DOHH2 (cell line): ENCODE measurements at regions not wholly inside any gene's neighbourhood (a gene's known extent, or its start where the extent isn't known, plus 50 kb on each side); places are given as distances from the start of the nearest gene placed in this dataset.

ENCODE experiments used
- H3F3A ChIP-seq: fragments of 200-600 bp; sonication (generic), shearing (Covaris generic); 2 replicates; pipeline ENCODE4 v1.6.0; 2016; ENCODE audit warnings: antibody characterized with exemption, mild to moderate bottlenecking; ENCODE audit not compliant: control insufficient read depth, insufficient read depth
- H3K27ac ChIP-seq: fragments of 200-600 bp; sonication (generic); 2 replicates; pipeline ENCODE4 v1.5.1; 2014; ENCODE audit warnings: low read depth, mild to moderate bottlenecking, low read length, moderate library complexity
- H3K27me3 ChIP-seq: fragments of 200-600 bp; sonication (generic); 2 replicates; pipeline ENCODE4 v1.6.1; 2014; ENCODE audit warnings: mild to moderate bottlenecking, low read length, mixed read lengths; ENCODE audit not compliant: control insufficient read depth
- H3K36me3 ChIP-seq: fragments of 200-600 bp; sonication (generic); 2 replicates; pipeline ENCODE4 v1.6.1; 2014; ENCODE audit warnings: mild to moderate bottlenecking, low read length, moderate library complexity, mixed read lengths; ENCODE audit not compliant: control insufficient read depth
- H3K4me1 ChIP-seq: fragments of 200-600 bp; sonication (generic); 2 replicates; pipeline ENCODE4 v1.6.1; 2014; ENCODE audit warnings: mild to moderate bottlenecking, low read length, mixed read lengths; ENCODE audit not compliant: control insufficient read depth
- H3K4me2 ChIP-seq: fragments of 200-600 bp; sonication (generic); 2 replicates; pipeline ENCODE4 v1.6.0; 2014; ENCODE audit warnings: mild to moderate bottlenecking, low read length, moderate library complexity
- H3K4me3 ChIP-seq: fragments of 200-600 bp; sonication (generic); 2 replicates; pipeline ENCODE4 v1.5.1; 2014; ENCODE audit warnings: mild to moderate bottlenecking, low read length, mixed read lengths
- H3K79me2 ChIP-seq: fragments of 200-600 bp; sonication (generic); 2 replicates; pipeline ENCODE4 v1.6.1; 2014; ENCODE audit warnings: mild to moderate bottlenecking, low read length, mixed read lengths; ENCODE audit not compliant: control insufficient read depth
- H3K9me2 ChIP-seq: fragments of 200-600 bp; sonication (generic); replicated peaks from 2 replicates; pipeline ENCODE4 v1.6.1; 2014; ENCODE audit warnings: mild to moderate bottlenecking, low read length, mixed read lengths; ENCODE audit not compliant: control insufficient read depth
- H3K9me3 ChIP-seq: fragments of 200-600 bp; sonication (generic); 2 replicates; pipeline ENCODE4 v1.6.1; 2014; ENCODE audit warnings: antibody characterized with exemption, low read length, mixed read lengths; ENCODE audit not compliant: control insufficient read depth, insufficient read depth
- H4K20me1 ChIP-seq: fragments of 200-600 bp; sonication (generic); 2 replicates; pipeline ENCODE4 v1.6.0; 2014; ENCODE audit warnings: low read depth, mild to moderate bottlenecking, antibody characterized with exemption, low read length, moderate library complexity; ENCODE audit not compliant: control insufficient read depth, insufficient read depth
- EZH2phosphoT487 ChIP-seq: fragments of 200-600 bp; sonication (generic); IDR thresholded peaks from 2 replicates; pipeline ENCODE4 v1.6.1; 2017; ENCODE audit warnings: borderline replicate concordance, mild to moderate bottlenecking, antibody characterized with exemption, low read length, moderate library complexity, mixed read lengths
- TF ChIP-seq, protein P1 (sequence below): fragments of 200-600 bp; sonication (generic); IDR thresholded peaks from one replicate; pipeline ENCODE4 v1.5.1; 2014; ENCODE audit warnings: antibody characterized with exemption, mild to moderate bottlenecking, low read depth, low read length; ENCODE audit not compliant: poor library complexity, severe bottlenecking

DNA sequence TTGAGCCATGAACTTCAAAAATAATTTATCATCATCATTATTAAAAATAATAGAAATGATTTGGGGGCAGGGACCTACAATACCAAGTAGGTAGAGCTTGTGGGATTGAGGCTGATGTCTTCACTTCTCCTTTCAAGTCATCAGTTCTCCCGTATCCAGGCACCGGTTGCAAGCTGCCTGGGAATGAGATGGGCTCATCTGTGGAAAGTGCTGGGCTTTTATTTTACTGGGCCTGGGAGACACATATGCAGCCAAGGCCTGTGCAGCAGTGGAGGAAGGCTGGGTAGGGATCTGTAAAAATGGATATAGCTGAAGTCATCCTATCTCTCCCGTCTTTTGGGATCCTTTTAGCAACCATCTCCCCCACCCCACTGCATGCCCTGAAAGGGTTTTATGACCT, 284.1 kb upstream of the CLINT1 start:
- no peak overlapping the region for H3K27ac ChIP-seq
- H3K4me1 ChIP-seq: no peaks in the 10 kb centered on the region
- H4K20me1 ChIP-seq: no peaks in the 10 kb centered on the region
- H3K9me3 ChIP-seq: no peaks in the 10 kb centered on the region
- TF ChIP-seq EZH2phosphoT487: no peak
- TF ChIP-seq, protein P1, sequence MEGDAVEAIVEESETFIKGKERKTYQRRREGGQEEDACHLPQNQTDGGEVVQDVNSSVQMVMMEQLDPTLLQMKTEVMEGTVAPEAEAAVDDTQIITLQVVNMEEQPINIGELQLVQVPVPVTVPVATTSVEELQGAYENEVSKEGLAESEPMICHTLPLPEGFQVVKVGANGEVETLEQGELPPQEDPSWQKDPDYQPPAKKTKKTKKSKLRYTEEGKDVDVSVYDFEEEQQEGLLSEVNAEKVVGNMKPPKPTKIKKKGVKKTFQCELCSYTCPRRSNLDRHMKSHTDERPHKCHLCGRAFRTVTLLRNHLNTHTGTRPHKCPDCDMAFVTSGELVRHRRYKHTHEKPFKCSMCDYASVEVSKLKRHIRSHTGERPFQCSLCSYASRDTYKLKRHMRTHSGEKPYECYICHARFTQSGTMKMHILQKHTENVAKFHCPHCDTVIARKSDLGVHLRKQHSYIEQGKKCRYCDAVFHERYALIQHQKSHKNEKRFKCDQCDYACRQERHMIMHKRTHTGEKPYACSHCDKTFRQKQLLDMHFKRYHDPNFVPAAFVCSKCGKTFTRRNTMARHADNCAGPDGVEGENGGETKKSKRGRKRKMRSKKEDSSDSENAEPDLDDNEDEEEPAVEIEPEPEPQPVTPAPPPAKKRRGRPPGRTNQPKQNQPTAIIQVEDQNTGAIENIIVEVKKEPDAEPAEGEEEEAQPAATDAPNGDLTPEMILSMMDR: no peak
- no peaks in the 10 kb centered on the region for H3K36me3 ChIP-seq
- no peak overlapping the region for H3K4me2 ChIP-seq
- no peaks in the 10 kb centered on the region for H3K79me2 ChIP-seq
- no peaks in the 10 kb centered on the region for H3F3A ChIP-seq
- no peak overlapping the region for H3K4me3 ChIP-seq
- H3K27me3 ChIP-seq: no peaks in the 10 kb centered on the region
- no peaks in the 10 kb centered on the region; the same call in 1 of the 2 replicates for H3K9me2 ChIP-seq

DNA sequence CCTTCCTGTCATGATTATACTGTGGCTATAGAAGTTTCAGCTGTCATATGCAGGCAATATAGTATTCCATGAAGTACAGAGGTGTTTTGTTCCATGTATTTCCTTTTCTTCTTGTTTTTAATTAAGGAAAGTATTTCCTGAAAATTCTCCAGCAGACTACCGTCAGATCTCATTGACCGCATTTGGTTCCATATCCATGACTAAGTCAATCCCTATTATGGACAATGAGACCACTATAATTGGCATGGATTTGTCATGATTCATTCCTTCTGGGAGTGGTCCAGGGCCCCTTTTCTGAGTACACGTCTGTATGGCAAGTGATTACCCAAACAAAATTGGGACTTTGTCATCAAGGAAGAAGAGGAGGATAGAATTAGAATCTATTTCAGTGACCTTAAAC, 283.2 kb upstream of the CLINT1 start:
- TF ChIP-seq, protein P1: no peak
- no peak for TF ChIP-seq EZH2phosphoT487
- Histone ChIP-seq H3K4me3 (no peak overlapping the region), H3F3A (no peaks in the 10 kb centered on the region), H3K4me2 (no peak overlapping the region), H4K20me1 (no peaks in the 10 kb centered on the region), H3K9me3 (no peaks in the 10 kb centered on the region), H3K36me3 (no peaks in the 10 kb centered on the region), H3K79me2 (no peaks in the 10 kb centered on the region), H3K27me3 (no peaks in the 10 kb centered on the region), H3K4me1 (no peaks in the 10 kb centered on the region), H3K9me2 (no peaks in the 10 kb centered on the region; the same call in 1 of the 2 replicates), H3K27ac (no peak overlapping the region)

DNA sequence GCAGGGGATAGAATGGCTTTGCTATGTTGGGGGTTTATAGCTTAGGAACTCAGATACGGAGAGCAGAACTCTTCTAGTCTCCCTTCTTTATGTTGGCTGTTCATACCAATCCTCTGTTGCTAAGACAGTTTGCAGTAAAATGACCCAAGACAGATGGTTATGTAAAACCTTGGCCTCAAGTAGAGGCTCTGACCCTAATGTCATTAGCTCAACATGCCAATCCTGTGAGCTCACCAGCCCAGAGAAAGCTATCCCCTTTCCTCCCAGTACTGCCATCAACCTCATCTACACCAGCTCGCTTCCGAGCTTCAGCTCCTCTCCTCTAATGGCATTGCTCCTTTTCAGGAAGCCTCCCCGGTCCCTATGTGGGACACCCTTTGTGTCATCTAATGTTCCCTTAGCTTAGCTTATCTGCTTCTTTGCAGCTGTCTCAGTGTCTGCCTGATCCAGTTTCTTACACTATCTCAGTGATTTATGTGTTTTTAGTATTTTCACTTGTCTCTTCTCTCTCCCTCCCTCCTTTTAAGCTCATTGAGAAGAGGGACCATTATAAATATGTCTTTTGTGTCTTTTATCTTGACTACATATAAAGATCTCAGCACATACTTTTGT, 281.3 kb upstream of the CLINT1 start:
- Histone ChIP-seq H3K27me3 (no peaks in the 10 kb centered on the region), H3K36me3 (no peaks in the 10 kb centered on the region), H3K4me1 (no peaks in the 10 kb centered on the region)

More for the DNA sequence above, 281.3 kb upstream of the CLINT1 start:
- Histone ChIP-seq H3K4me2 (no peak overlapping the region), H3K27ac (no peak overlapping the region), H3F3A (no peaks in the 10 kb centered on the region), H4K20me1 (no peaks in the 10 kb centered on the region), H3K9me3 (no peaks in the 10 kb centered on the region), H3K9me2 (no peaks in the 10 kb centered on the region; the same call in 1 of the 2 replicates), H3K79me2 (no peaks in the 10 kb centered on the region), H3K4me3 (no peak overlapping the region)
- TF ChIP-seq, protein P1: no peak
- TF ChIP-seq EZH2phosphoT487: no peak
